ENCODE measurements at regions not wholly inside any gene's neighbourhood (a gene's known extent, or its start where the extent isn't known, plus 50 kb on each side); places are given as distances from the start of the nearest gene placed in this dataset.
A peak's percentile ranks its signal among the peaks of the same experiment; 100 is the strongest.

DNA sequence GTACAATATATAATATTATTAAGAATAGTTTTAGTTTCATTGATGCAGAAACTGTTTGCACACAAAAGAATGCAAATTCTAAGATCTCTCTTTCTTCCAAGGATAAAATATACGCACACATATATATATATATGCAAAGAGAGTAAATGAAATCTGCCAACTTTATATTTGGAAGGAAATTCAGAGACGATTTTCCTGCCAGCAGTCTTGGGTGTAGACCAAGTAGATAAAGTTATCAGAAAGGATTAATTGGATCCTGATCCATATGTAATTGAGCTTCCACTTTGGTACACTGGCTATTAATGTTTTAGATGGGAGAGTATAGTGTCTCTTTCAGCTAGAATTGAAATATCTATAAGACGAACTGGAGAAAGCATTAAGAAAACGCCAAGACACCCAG is 295.4 kb upstream of the IL12A start:
- TF ChIP-seq, protein P1, sequence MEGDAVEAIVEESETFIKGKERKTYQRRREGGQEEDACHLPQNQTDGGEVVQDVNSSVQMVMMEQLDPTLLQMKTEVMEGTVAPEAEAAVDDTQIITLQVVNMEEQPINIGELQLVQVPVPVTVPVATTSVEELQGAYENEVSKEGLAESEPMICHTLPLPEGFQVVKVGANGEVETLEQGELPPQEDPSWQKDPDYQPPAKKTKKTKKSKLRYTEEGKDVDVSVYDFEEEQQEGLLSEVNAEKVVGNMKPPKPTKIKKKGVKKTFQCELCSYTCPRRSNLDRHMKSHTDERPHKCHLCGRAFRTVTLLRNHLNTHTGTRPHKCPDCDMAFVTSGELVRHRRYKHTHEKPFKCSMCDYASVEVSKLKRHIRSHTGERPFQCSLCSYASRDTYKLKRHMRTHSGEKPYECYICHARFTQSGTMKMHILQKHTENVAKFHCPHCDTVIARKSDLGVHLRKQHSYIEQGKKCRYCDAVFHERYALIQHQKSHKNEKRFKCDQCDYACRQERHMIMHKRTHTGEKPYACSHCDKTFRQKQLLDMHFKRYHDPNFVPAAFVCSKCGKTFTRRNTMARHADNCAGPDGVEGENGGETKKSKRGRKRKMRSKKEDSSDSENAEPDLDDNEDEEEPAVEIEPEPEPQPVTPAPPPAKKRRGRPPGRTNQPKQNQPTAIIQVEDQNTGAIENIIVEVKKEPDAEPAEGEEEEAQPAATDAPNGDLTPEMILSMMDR (conservative IDR thresholded peaks at IDR 0.05; ENCODE audit: low read depth, low read length) = no peak
- H3K4me3 ChIP-seq (ENCODE audit: low read length) = no peak overlapping the region
- no peak for DNase-seq (ENCODE audit: low read depth)

DNA sequence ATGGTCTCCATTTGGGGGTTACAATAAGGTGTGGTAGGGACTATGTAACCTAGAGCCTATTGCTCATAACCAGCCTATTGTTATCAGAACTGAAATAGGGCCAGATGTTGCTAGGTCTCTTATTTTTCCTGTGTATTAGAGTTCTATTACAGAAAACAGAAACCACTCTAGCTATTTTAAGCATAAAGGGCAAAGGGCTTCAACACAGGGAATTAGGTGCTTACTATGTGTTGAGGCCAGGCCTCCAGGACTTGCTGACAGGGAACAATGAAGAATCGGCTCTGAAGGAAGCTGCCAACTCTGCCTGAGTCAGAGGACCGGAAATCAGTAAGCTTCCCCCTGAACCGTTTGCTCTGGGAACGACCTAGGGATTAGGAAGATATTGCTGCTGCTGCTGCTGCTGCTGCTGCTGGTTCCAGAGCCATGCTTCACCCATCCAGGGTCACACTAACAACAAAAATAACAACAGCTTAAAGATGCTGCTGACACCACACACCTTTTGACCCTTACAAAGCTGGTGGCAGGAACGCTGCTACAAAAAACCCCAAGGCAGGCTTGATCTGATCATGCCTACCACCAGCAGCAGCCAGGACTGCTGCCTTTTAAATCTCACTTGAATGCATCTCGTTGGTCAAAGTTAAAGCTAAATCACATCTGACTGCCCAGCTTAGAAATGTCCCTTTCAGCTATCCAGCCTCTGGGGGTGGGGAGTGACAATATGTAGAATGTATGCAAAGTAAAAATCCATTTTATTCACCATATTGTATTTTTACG is 276.9 kb upstream of the IL12A start:
- H3K4me3 ChIP-seq (ENCODE audit: low read length) = no peak overlapping the region
- DNase-seq (ENCODE audit: low read depth) = peak; percentile 97
- TF ChIP-seq, protein P1 (conservative IDR thresholded peaks at IDR 0.05; ENCODE audit: low read depth, low read length) = no peak

DNA sequence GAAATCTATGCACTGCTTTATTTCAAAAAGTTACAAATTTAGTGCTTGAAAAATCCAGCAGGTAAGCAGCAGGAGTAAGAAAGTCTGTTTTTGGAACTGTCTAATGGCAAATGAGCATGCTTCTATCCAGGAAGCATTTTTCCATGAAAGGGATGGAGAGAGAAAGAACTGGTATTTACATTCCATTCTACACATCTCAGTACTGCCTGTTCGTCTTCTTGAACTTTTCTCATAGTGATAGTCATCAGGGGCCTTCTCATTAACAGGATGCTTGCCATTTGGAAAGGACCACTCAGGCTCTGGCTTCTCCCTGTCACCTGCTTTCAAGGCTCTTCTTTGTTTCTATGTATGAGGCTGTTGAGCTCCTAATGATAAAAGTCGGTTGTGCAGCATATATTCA is 267.3 kb upstream of the IL12A start:
- H3K4me3 ChIP-seq (ENCODE audit: low read length) = no peak overlapping the region
- TF ChIP-seq, protein P1 (conservative IDR thresholded peaks at IDR 0.05; ENCODE audit: low read depth, low read length) = no peak
- DNase-seq (ENCODE audit: low read depth) = no peak

DNA sequence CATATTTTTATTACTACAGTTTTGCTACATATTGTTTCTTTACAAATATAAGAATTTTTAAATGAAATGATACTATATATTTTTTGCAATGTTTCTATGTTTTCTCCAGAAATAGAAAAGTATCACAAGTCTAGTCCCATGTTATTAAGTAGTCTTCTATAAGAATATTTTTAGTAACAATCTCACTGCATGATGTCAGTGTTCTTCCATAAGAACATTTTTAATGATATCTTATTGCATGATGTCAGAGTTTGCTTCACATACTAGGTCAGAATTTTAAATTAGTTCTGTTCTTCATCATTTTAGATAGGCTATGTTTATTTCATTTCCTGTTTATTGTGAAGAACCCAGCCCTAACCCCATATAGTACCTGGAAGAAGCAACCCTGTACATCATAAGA is 265.3 kb upstream of the IL12A start:
- no peak for DNase-seq (ENCODE audit: low read depth)
- TF ChIP-seq, protein P1 (conservative IDR thresholded peaks at IDR 0.05; ENCODE audit: low read depth, low read length) = no peak
- H3K4me3 ChIP-seq (ENCODE audit: low read length) = no peak overlapping the region

DNA sequence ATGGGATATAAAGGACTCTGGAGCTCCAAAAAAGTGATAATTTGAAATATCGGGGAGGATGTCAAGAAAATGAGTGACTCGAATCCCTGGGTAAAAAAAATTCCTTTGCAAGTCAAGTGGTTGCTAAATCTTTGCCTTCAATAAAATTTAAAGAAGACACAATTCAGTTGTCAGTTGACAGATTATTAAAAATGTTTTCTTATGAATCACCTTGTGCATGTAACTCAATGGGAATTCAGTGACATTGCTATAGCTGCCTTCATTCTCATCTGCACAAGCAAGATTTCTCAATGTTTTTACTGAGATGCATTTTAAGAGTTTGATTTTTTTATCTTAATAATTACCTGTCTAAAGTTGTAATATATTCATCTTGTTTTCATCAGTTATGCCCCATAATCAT is 264.0 kb upstream of the IL12A start:
- no peak overlapping the region for H3K4me3 ChIP-seq (ENCODE audit: low read length)
- no peak for DNase-seq (ENCODE audit: low read depth)
- TF ChIP-seq, protein P1 (conservative IDR thresholded peaks at IDR 0.05; ENCODE audit: low read depth, low read length) = no peak

DNA sequence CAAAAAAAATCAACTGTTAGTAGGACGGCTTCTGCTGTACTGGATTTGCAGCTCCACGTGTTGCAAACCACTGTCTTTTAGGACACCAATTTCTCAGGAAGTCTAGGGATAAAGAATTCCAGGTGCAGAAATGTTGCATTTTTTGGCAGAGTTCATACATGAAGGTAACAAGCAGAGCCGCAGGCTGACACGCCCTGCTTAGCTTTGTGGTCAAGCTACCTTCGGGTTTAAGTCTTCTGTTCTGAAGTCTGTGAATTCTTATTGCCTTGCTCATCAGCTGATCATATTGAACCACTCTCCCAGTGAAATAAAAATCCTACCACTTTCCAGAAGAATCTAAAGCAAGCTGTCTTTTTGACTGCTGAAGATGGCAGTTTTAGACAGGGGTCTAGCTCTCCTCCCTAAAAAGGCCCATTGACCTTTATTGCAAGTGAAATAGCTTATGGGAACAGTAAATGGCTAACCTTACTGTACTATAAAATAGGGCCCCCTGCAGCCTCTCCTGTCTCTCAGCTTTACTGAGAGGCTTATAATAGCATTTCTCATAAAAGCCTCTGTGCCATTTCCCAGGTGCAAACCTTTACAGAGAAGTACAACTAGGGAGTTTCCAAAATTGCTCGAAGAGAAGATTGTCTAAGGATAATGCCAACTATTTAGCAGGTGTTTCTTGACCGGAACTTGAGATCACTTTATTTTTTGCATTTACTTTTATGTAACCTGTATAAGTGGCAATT is 262.2 kb upstream of the IL12A start:
- DNase-seq (ENCODE audit: low read depth) = peak; percentile 61

More for the DNA sequence above, 262.2 kb upstream of the IL12A start:
- H3K4me3 ChIP-seq (ENCODE audit: low read length) = no peak overlapping the region
- TF ChIP-seq, protein P1 (conservative IDR thresholded peaks at IDR 0.05; ENCODE audit: low read depth, low read length) = no peak
